ENCODE measurements at regions not wholly inside any gene's neighbourhood (a gene's known extent, or its start where the extent isn't known, plus 50 kb on each side); places are given as distances from the start of the nearest gene placed in this dataset.

- Mint-ChIP-seq H3K4me3 (no peak overlapping the region), H3K36me3 (ENCODE audit: low read depth) (no peaks in the 10 kb centered on the region), H3K4me1 (no peaks in the 10 kb centered on the region), H3K27ac (no peak overlapping the region), H3K27me3 (peaks cover 36% of the 10 kb centered on the region)
- H3K9me3 ChIP-seq (ENCODE audit: control insufficient read depth, low read length, poor library complexity, severe bottlenecking): no peaks in the 10 kb centered on the region
- DNase-seq (no peak), ATAC-seq (no peak)
These were observed 261.3 kb downstream of the XXYLT1 start for GRCh38 chr3:195009616-195010015.

GRCh38 chr3:195010551-195011100 lies 260.3 kb downstream of the XXYLT1 start:
- no peaks in the 10 kb centered on the region for H3K9me3 ChIP-seq (ENCODE audit: control insufficient read depth, low read length, poor library complexity, severe bottlenecking)
- Mint-ChIP-seq H3K4me1 (peaks cover 5% of the 10 kb centered on the region), H3K27me3 (peaks cover 28% of the 10 kb centered on the region), H3K27ac (no peak overlapping the region), H3K36me3 (ENCODE audit: low read depth) (no peaks in the 10 kb centered on the region), H3K4me3 (no peak overlapping the region)
- no peak for ATAC-seq
- DNase-seq: no peak

GRCh38 chr3:195011231-195011834 lies 259.6 kb downstream of the XXYLT1 start:
- Mint-ChIP-seq H3K27me3 (peaks cover 31% of the 10 kb centered on the region), H3K4me1 (peaks cover 10% of the 10 kb centered on the region), H3K4me3 (no peak overlapping the region), H3K36me3 (ENCODE audit: low read depth) (peaks cover 2% of the 10 kb centered on the region), H3K27ac (no peak overlapping the region)
- DNase-seq: no peak
- ATAC-seq: no peak
- H3K9me3 ChIP-seq (ENCODE audit: control insufficient read depth, low read length, poor library complexity, severe bottlenecking): no peaks in the 10 kb centered on the region

GRCh38 chr3:195012100-195012499 lies 258.9 kb downstream of the XXYLT1 start:
- no peak for DNase-seq
- no peak overlapping the region for H3K4me3 Mint-ChIP-seq

GRCh38 chr3:195012571-195012970 lies 258.4 kb downstream of the XXYLT1 start:
- Mint-ChIP-seq H3K4me3 (no peak overlapping the region), H3K27me3 (peaks cover 28% of the 10 kb centered on the region), H3K36me3 (ENCODE audit: low read depth) (peaks cover 2% of the 10 kb centered on the region), H3K4me1 (peaks cover 10% of the 10 kb centered on the region), H3K27ac (no peak overlapping the region)
- no peak for DNase-seq
- no peak for ATAC-seq
- no peaks in the 10 kb centered on the region for H3K9me3 ChIP-seq (ENCODE audit: control insufficient read depth, low read length, poor library complexity, severe bottlenecking)

More at GRCh38 chr3:195012100-195012499, 258.9 kb downstream of the XXYLT1 start:
- H3K27me3 Mint-ChIP-seq: peaks cover 26% of the 10 kb centered on the region
- H3K4me1 Mint-ChIP-seq: peaks cover 10% of the 10 kb centered on the region
- H3K27ac Mint-ChIP-seq: no peak overlapping the region
- no peak for ATAC-seq
- no peaks in the 10 kb centered on the region for H3K9me3 ChIP-seq (ENCODE audit: control insufficient read depth, low read length, poor library complexity, severe bottlenecking)
- H3K36me3 Mint-ChIP-seq (ENCODE audit: low read depth): peaks cover 2% of the 10 kb centered on the region

GRCh38 chr3:195013411-195014361 lies 257.3 kb downstream of the XXYLT1 start:
- H3K4me3 Mint-ChIP-seq: no peak overlapping the region
- H3K9me3 ChIP-seq (ENCODE audit: control insufficient read depth, low read length, poor library complexity, severe bottlenecking): no peaks in the 10 kb centered on the region
- H3K36me3 Mint-ChIP-seq (ENCODE audit: low read depth): peaks cover 2% of the 10 kb centered on the region
- H3K4me1 Mint-ChIP-seq: peaks cover 10% of the 10 kb centered on the region
- ATAC-seq (no peak), DNase-seq (no peak)
- H3K27me3 Mint-ChIP-seq: peaks cover 29% of the 10 kb centered on the region
- H3K27ac Mint-ChIP-seq: no peak overlapping the region

- H3K27me3 Mint-ChIP-seq: peaks cover 21% of the 10 kb centered on the region
- no peak overlapping the region for H3K27ac Mint-ChIP-seq
- ATAC-seq (no peak), DNase-seq (no peak)
- peaks cover 2% of the 10 kb centered on the region for H3K36me3 Mint-ChIP-seq (ENCODE audit: low read depth)
- no peaks in the 10 kb centered on the region for H3K9me3 ChIP-seq (ENCODE audit: control insufficient read depth, low read length, poor library complexity, severe bottlenecking)
- H3K4me3 Mint-ChIP-seq: no peak overlapping the region
- peaks cover 10% of the 10 kb centered on the region for H3K4me1 Mint-ChIP-seq
These were observed 255.9 kb downstream of the XXYLT1 start for GRCh38 chr3:195015021-195015420.

- no peak for ATAC-seq
- H3K36me3 Mint-ChIP-seq (ENCODE audit: low read depth): peaks cover 2% of the 10 kb centered on the region
- no peaks in the 10 kb centered on the region for H3K9me3 ChIP-seq (ENCODE audit: control insufficient read depth, low read length, poor library complexity, severe bottlenecking)
- peaks cover 10% of the 10 kb centered on the region for H3K4me1 Mint-ChIP-seq
- peaks cover 24% of the 10 kb centered on the region for H3K27me3 Mint-ChIP-seq
- H3K27ac Mint-ChIP-seq: no peak overlapping the region
- DNase-seq: no peak
- H3K4me3 Mint-ChIP-seq: no peak overlapping the region
These were observed 253.8 kb downstream of the XXYLT1 start for GRCh38 chr3:195017151-195017550.
